Vagina (tissue), 2 donors: ENCODE measurements at regions not wholly inside any gene's neighbourhood (a gene's known extent, or its start where the extent isn't known, plus 50 kb on each side); places are given as distances from the start of the nearest gene placed in this dataset.

Experiments used
- DNase-seq, 2 donors: peaks; one replicate each; pipeline ENCODE4 v3.0.0-alpha.2; 2017; ENCODE audit errors: extremely low spot score in 2 of 2
- H3K27ac ChIP-seq: fragments of 200-600 bp; sonication (generic); one replicate; pipeline ENCODE4 v1.5.1; 2019
- H3K27me3 ChIP-seq: fragments of 200-600 bp; sonication (generic); one replicate; pipeline ENCODE4 v1.5.1; 2019
- H3K36me3 ChIP-seq, 2 donors: fragments of 200-600 bp; sonication (generic); one replicate each; pipeline ENCODE4 v1.5.1; 2017 to 2019
- H3K4me1 ChIP-seq: fragments of 200-600 bp; sonication (generic); one replicate; pipeline ENCODE4 v1.5.1; 2019
- H3K4me3 ChIP-seq, 2 donors: fragments of 200-600 bp; sonication (generic); 1 replicate in 1 of 2; 2 replicates in 1 of 2; pipeline ENCODE4 v1.5.1; 2016 to 2019
- H3K9me3 ChIP-seq: fragments of 200-600 bp; sonication (generic); one replicate; pipeline ENCODE4 v1.5.1; 2019
- POLR2A ChIP-seq, 2 donors: fragments of 450-650 bp; IDR thresholded peaks; one replicate each; pipeline ENCODE4 v1.6.1; 2017; ENCODE audit warnings: antibody characterized with exemption in 2 of 2, mild to moderate bottlenecking in 2 of 2, moderate library complexity in 2 of 2
- POLR2AphosphoS5 ChIP-seq, 2 donors: sonication (generic); formaldehyde crosslinking; IDR thresholded peaks; one replicate each; pipeline ENCODE4 v1.9.0; 2017; ENCODE audit warnings: antibody characterized with exemption in 2 of 2, mild to moderate bottlenecking in 2 of 2, low read depth in 1 of 2; ENCODE audit not compliant: insufficient read depth in 1 of 2
- intact Hi-C: fragments of 100-400 bp; cut with DNase I; formaldehyde crosslinking; loops from one replicate; pipeline ENCODE4 v1.15.1; 2023
- TF ChIP-seq, protein P1 (sequence below), 3 experiments: fragments of 450-650 bp in 2 of 3; fragments of 200-600 bp in 1 of 3; sonication (generic) in 1 of 3; IDR thresholded peaks; one replicate each; pipeline ENCODE4 v1.5.1; 2017 to 2019; ENCODE audit warnings: antibody characterized with exemption in 3 of 3, mild to moderate bottlenecking in 2 of 3, moderate library complexity in 2 of 3

DNA sequence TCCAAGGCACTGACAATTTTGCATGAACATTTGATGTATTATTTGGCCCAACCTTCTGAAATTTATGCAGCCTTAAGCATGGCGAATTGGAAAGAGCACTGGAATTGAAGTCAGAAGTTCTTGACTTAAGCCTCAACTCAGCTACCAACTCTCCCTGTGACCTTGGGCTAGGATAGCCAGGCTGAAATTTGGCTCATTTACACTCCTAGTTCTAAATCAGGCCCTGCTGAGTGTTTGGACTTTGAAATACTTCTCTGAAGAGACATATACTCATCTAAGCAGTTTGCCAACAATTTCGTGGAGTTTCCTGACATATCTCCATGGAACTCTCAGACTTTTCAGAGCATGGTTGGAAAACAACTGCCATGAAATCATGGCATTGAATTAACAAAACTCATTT is 489.6 kb upstream of the PIK3C3 start:
- H3K4me1 ChIP-seq = no peaks in the 10 kb centered on the region
- H3K27me3 ChIP-seq = no peaks in the 10 kb centered on the region
- H3K36me3 ChIP-seq = no peaks in the 10 kb centered on the region
- intact Hi-C loops = loop anchor here (5.0 kb wide), 1 partner anchor 1428 kb away; no protein-coding TSS in a partner anchor
- no peak overlapping the region for H3K27ac ChIP-seq
- no peak for DNase-seq
- no peaks in the 10 kb centered on the region for H3K9me3 ChIP-seq
- no peak overlapping the region for H3K4me3 ChIP-seq
- TF ChIP-seq, protein P1, sequence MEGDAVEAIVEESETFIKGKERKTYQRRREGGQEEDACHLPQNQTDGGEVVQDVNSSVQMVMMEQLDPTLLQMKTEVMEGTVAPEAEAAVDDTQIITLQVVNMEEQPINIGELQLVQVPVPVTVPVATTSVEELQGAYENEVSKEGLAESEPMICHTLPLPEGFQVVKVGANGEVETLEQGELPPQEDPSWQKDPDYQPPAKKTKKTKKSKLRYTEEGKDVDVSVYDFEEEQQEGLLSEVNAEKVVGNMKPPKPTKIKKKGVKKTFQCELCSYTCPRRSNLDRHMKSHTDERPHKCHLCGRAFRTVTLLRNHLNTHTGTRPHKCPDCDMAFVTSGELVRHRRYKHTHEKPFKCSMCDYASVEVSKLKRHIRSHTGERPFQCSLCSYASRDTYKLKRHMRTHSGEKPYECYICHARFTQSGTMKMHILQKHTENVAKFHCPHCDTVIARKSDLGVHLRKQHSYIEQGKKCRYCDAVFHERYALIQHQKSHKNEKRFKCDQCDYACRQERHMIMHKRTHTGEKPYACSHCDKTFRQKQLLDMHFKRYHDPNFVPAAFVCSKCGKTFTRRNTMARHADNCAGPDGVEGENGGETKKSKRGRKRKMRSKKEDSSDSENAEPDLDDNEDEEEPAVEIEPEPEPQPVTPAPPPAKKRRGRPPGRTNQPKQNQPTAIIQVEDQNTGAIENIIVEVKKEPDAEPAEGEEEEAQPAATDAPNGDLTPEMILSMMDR (IDR thresholded peaks at IDR 0.05) = no peak
- no peak for TF ChIP-seq POLR2AphosphoS5 (IDR thresholded peaks at IDR 0.05; ENCODE audit: insufficient read depth in 1 of 2, low read depth in 1 of 2)

DNA sequence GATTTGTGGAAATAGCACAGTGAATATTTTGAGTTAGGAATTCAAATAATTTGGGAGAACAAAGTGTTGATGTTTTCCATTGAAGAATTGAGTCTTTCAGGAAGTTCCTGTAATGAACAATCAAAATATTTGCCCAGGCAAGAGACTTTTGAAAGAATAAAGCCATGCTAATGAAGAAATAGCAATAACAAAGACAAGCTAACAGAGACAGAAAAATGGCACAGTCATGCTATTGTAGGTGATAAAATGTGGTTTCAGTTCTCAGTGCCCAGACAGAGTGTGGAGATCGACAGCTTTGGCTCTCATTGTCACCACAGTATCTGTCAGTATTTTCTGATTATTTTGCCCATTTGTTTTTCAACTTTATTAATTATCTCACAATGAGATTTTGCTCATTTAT is 490.8 kb upstream of the PIK3C3 start:
- H3K9me3 ChIP-seq = no peaks in the 10 kb centered on the region
- intact Hi-C loops = no loop called here
- no peaks in the 10 kb centered on the region for H3K4me1 ChIP-seq
- H3K4me3 ChIP-seq = no peak overlapping the region
- H3K27me3 ChIP-seq = no peaks in the 10 kb centered on the region
- TF ChIP-seq POLR2AphosphoS5 (IDR thresholded peaks at IDR 0.05; ENCODE audit: insufficient read depth in 1 of 2, low read depth in 1 of 2) (no peak), POLR2A (IDR thresholded peaks at IDR 0.05) (no peak)
- TF ChIP-seq, protein P1 (IDR thresholded peaks at IDR 0.05) = no peak
- DNase-seq = no peak
- no peak overlapping the region for H3K27ac ChIP-seq
- H3K36me3 ChIP-seq = no peaks in the 10 kb centered on the region

DNA sequence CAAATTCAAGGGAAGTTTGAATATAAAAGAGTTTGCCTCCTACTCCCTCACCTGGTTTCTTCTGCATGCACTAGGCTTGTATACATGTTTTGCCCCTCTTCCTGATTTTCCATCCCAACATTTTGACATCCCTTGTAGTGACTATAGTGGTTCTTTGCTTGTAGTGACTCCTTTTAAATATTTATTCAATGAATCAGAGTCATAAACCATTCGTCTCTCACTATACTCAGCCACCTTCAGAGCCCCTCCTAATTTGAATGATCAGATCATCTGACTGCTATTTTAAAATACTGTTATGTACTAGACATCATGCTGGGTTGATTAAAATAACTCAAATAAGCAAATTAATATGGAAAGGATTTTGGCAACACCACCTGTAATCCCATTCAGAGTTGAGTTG is 492.1 kb upstream of the PIK3C3 start:
- Histone ChIP-seq H3K4me3 (no peak overlapping the region), H3K4me1 (no peaks in the 10 kb centered on the region), H3K27me3 (no peaks in the 10 kb centered on the region), H3K27ac (no peak overlapping the region), H3K9me3 (no peaks in the 10 kb centered on the region), H3K36me3 (no peaks in the 10 kb centered on the region)
- DNase-seq = no peak
- intact Hi-C loops = no loop called here
- TF ChIP-seq POLR2A (IDR thresholded peaks at IDR 0.05) = no peak

DNA sequence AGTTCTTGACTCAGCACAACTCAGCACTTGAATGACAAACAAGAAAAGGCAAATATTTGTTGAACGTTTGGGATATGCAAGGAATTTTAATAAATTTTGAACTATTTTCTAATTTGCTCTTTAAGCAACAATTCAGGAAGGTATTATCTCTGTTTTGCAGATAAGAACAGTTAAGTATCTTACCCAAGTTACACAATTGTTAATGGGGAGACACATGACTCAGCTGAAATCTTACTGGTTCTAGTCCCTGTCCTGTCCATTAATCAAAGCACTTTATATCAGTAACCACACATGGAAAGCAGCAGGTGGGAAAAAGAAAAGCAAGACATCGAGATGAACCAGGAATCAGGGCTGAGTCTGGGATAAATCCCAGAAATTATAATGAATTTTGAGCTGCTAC is 493.9 kb upstream of the PIK3C3 start:
- Histone ChIP-seq H3K4me3 (no peak overlapping the region), H3K9me3 (no peaks in the 10 kb centered on the region), H3K36me3 (no peaks in the 10 kb centered on the region), H3K4me1 (no peaks in the 10 kb centered on the region), H3K27me3 (no peaks in the 10 kb centered on the region), H3K27ac (no peak overlapping the region)
- no peak for DNase-seq
- intact Hi-C loops = no loop called here
- no peak for TF ChIP-seq POLR2AphosphoS5 (IDR thresholded peaks at IDR 0.05; ENCODE audit: insufficient read depth in 1 of 2, low read depth in 1 of 2)
- TF ChIP-seq POLR2A (IDR thresholded peaks at IDR 0.05) = no peak
- TF ChIP-seq, protein P1 (IDR thresholded peaks at IDR 0.05) = no peak

GRCh38 chr18:41459656-41460055 is 495.4 kb upstream of the PIK3C3 start:
- Histone ChIP-seq H3K4me1 (no peaks in the 10 kb centered on the region), H3K4me3 (no peak overlapping the region), H3K27me3 (no peaks in the 10 kb centered on the region), H3K9me3 (no peaks in the 10 kb centered on the region), H3K27ac (no peak overlapping the region), H3K36me3 (no peaks in the 10 kb centered on the region)
- TF ChIP-seq, protein P1 (IDR thresholded peaks at IDR 0.05) = no peak
- no peak for TF ChIP-seq POLR2AphosphoS5 (IDR thresholded peaks at IDR 0.05; ENCODE audit: insufficient read depth in 1 of 2, low read depth in 1 of 2)
- TF ChIP-seq POLR2A (IDR thresholded peaks at IDR 0.05) = no peak
- no peak for DNase-seq
- intact Hi-C loops = no loop called here

GRCh38 chr18:41458376-41458775 is 496.7 kb upstream of the PIK3C3 start:
- H3K9me3 ChIP-seq = no peaks in the 10 kb centered on the region
- no peaks in the 10 kb centered on the region for H3K27me3 ChIP-seq
- TF ChIP-seq POLR2AphosphoS5 (IDR thresholded peaks at IDR 0.05; ENCODE audit: insufficient read depth in 1 of 2, low read depth in 1 of 2) (no peak), POLR2A (IDR thresholded peaks at IDR 0.05) (no peak)
- TF ChIP-seq, protein P1 (IDR thresholded peaks at IDR 0.05) = no peak
- no peak for DNase-seq
- no peak overlapping the region for H3K27ac ChIP-seq
- H3K36me3 ChIP-seq = no peaks in the 10 kb centered on the region
- intact Hi-C loops = no loop called here
- H3K4me1 ChIP-seq = no peaks in the 10 kb centered on the region
- H3K4me3 ChIP-seq = no peak overlapping the region
